Astrocyte of the hippocampus (primary cell): ENCODE measurements at regions not wholly inside any gene's neighbourhood (a gene's known extent, or its start where the extent isn't known, plus 50 kb on each side); places are given as distances from the start of the nearest gene placed in this dataset.

Experiments used
- DNase-seq: peaks from one replicate; pipeline ENCODE4 v3.0.0; 2011; ENCODE audit warnings: low read depth, low spot score

- DNase-seq, result no peak
These were observed 280.8 kb downstream of the RERGL start for GRCh38 chr12:17809206-17809605.

DNA sequence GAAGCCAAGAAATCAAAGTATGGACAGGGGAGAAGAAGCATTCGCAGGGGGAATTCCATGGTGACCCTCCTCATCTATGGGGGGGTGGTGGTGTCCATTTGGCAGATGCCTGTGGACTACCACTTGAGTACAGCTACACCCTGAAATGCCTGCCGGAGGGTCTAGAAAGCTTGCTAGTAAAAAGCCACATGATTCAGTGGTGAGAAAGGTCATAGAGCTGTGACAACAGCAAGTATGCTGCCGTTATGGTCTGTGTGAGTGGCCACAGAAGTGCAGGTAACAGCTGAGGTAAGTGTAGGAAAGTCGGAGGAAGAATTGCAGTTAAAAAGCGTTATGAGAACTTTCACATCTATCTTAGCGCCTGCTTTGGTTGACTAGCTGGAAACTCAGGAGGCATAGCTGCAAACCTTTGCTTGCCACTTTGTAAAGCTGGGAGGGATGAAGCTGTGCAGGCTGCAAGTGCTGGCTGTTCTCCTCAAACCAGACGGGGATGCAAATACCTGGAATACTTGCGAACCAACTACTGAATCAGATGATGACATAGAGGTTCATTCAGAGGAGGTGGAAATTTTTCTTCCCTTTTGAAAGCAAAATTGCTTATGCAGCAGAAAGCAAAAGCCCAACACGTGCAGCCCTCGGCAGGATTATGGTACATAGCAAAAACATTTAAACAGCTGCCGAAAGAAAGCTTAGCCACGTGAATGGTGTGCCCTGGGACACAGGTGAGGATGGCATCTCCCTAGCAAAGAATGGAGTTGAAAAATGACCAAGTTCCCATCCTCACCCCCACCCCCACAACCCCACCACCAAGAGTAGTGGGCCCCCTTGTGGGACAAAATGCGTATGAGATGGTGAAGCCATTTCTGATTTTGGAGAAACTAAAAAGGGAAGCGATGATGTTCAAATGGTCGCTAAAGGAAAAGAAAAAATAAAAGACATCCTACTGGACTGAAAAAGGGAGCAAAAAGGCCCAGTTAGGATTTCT, 287.0 kb downstream of the RERGL start:
- no peak for DNase-seq

DNA sequence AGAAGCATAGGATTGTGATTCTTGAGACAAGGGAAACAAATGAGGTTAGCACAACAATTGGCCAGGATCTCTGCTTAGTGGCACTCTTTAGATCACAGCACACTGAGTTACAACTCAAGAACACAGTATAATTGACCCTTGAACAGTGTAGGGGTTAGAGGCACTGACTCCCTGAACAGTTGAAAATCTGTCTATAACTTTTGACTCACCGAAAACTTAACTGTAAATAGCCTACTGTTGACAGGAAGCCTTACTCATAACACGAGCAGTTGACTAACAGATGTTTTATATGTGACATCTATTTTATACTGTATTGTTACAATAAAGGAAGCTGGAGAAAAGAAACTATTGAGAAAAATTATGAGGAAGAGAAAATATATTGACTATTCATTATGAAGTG, 296.1 kb downstream of the RERGL start:
- DNase-seq, result no peak

- no peak for DNase-seq
These were observed 311.8 kb downstream of the RERGL start for GRCh38 chr12:17778242-17778641.

GRCh38 chr12:17763366-17763765, 326.6 kb downstream of the RERGL start:
- DNase-seq, result no peak

DNA sequence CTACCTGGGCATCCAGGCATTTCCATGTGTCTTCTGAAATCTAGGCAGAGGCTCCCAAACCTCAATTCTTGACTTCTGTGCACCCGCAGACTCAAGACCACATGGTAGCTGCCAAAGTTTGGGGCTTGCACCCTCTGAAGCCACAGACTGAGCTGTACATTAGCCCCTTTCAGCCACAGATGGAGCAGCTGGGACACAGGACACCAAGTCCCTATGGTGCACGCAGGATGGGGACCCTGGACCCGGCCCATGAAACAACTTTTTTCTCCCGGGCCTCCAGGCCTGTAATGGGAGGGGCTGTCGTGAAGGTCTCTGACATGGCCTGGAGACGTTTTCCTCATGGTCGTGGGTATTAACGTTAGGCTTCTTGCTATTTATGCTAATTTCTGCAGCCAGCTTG, 330.0 kb downstream of the RERGL start:
- DNase-seq, result no peak
